CD4-positive, alpha-beta T cell (primary cell): ENCODE measurements at regions not wholly inside any gene's neighbourhood (a gene's known extent, or its start where the extent isn't known, plus 50 kb on each side); places are given as distances from the start of the nearest gene placed in this dataset.

ENCODE experiments used
- ATAC-seq: fragments of 200-7000 bp; cut with Tn5 transposase; one replicate; pipeline ENCODE4 v1.10.0; 2022; ENCODE audit warnings: mild to moderate bottlenecking; ENCODE audit not compliant: poor library complexity
- CTCF ChIA-PET: fragments of 350-600 bp; sonication (Branson Sonifier 250); formaldehyde crosslinking; loops from one replicate; lab custom pipeline; 2021; ENCODE audit warnings: antibody characterized with exemption, inconsistent platforms; lab: Charles Lee
- POLR2A ChIA-PET: fragments of 350-600 bp; sonication (Branson Sonifier 250); formaldehyde crosslinking; loops from one replicate; lab custom pipeline; 2021; ENCODE audit warnings: antibody characterized with exemption, inconsistent platforms; lab: Charles Lee
- DNase-seq, 14 experiments: peaks; one replicate each; pipeline ENCODE4 v3.0.0-alpha.2; 2013 to 2020; ENCODE audit warnings: mixed read lengths in 2 of 14
- H3K27ac ChIP-seq, 2 donors: one replicate each; pipeline versions ENCODE4 v1.5.1 to v1.7.0; 2013; ENCODE audit warnings: low read length in 2 of 2, low read depth in 1 of 2, mild to moderate bottlenecking in 1 of 2
- H3K27me3 ChIP-seq, 2 experiments: 1 replicate in 1 of 2; 2 replicates in 1 of 2; pipeline versions ENCODE4 v1.6.1 to v1.7.0; 2013; ENCODE audit warnings: low read length in 2 of 2, control low read depth in 1 of 2, mild to moderate bottlenecking in 1 of 2, moderate library complexity in 1 of 2; ENCODE audit not compliant: insufficient read depth in 2 of 2, control insufficient read depth in 1 of 2
- H3K36me3 ChIP-seq: one replicate; pipeline ENCODE4 v1.6.1; 2013; ENCODE audit warnings: low read length, control low read depth; ENCODE audit not compliant: insufficient read depth
- H3K4me1 ChIP-seq: one replicate; pipeline ENCODE4 v1.6.1; 2013; ENCODE audit warnings: low read length, control low read depth; ENCODE audit not compliant: insufficient read depth
- H3K4me3 ChIP-seq: one replicate; pipeline ENCODE4 v1.5.1; 2013; ENCODE audit warnings: mild to moderate bottlenecking, low read length, moderate library complexity
- H3K9me3 ChIP-seq, 2 experiments: 1 replicate in 1 of 2; 2 replicates in 1 of 2; pipeline versions ENCODE4 v1.6.1 to v1.7.0; 2013; ENCODE audit warnings: low read length in 2 of 2, mild to moderate bottlenecking in 2 of 2, control low read depth in 1 of 2, moderate library complexity in 1 of 2; ENCODE audit not compliant: control insufficient read depth in 1 of 2, insufficient read depth in 1 of 2
- H3K27ac Mint-ChIP-seq: one replicate; pipeline ENCODE4 v1.8.0; 2020; ENCODE audit warnings: mixed read lengths
- H3K27me3 Mint-ChIP-seq: one replicate; pipeline ENCODE4 v1.8.0; 2021; ENCODE audit warnings: mixed read lengths
- H3K36me3 Mint-ChIP-seq: one replicate; pipeline ENCODE4 v1.8.0; 2021; ENCODE audit warnings: low read depth, mixed read lengths
- H3K4me1 Mint-ChIP-seq: one replicate; pipeline ENCODE4 v1.8.0; 2021; ENCODE audit warnings: low read depth, mixed read lengths
- H3K4me3 Mint-ChIP-seq: one replicate; pipeline ENCODE4 v1.8.0; 2020; ENCODE audit warnings: mild to moderate bottlenecking, mixed read lengths
- H3K9me3 Mint-ChIP-seq: one replicate; pipeline ENCODE4 v1.8.0; 2020; ENCODE audit warnings: mixed read lengths
- CTCF ChIP-seq: fragments of 200-600 bp; IDR thresholded peaks from one replicate; pipeline ENCODE4 v1.8.0; 2022; ENCODE audit warnings: antibody characterized with exemption, mild to moderate bottlenecking
- intact Hi-C, 2 experiments: fragments of 100-400 bp; cut with DNase I in 1 of 2; cut with micrococcal nuclease in 1 of 2; formaldehyde crosslinking; loops; one replicate each; pipeline versions ENCODE4 v1.15.1 to v1.9.0; 2023 to 2025; cut with DNase I, micrococcal nuclease

- CTCF ChIA-PET, result no interaction called here
- H3K4me3 ChIP-seq, result no peak overlapping the region
Observed at GRCh38 chr22:48888466-48889208, 939.0 kb downstream of the BRD1 start.

GRCh38 chr22:48887394-48888332 is 940.0 kb downstream of the BRD1 start:
- peaks cover 0 to under 1% of the 10 kb centered on the region in 2 experiments for H3K27me3 ChIP-seq
- ChIA-PET CTCF (no interaction called here), POLR2A (no interaction called here)
- H3K9me3 Mint-ChIP-seq, result no peaks in the 10 kb centered on the region
- H3K27me3 Mint-ChIP-seq, result peaks cover 24% of the 10 kb centered on the region
- no peak overlapping the region for H3K4me3 ChIP-seq
- H3K4me1 Mint-ChIP-seq, result no peaks in the 10 kb centered on the region
- H3K4me1 ChIP-seq, result no peaks in the 10 kb centered on the region
- TF ChIP-seq CTCF, result no peak
- no peak overlapping the region for H3K4me3 Mint-ChIP-seq
- H3K36me3 ChIP-seq, result no peaks in the 10 kb centered on the region
- H3K27ac ChIP-seq, result no peak overlapping the region
- H3K9me3 ChIP-seq, result peaks cover 7 to 13% of the 10 kb centered on the region in 2 experiments
- ATAC-seq, result no peak
- intact Hi-C loops, result no loop called here
- DNase-seq, result no peak
- no peaks in the 10 kb centered on the region for H3K36me3 Mint-ChIP-seq
- no peak overlapping the region for H3K27ac Mint-ChIP-seq

More at GRCh38 chr22:48888466-48889208, 939.0 kb downstream of the BRD1 start:
- POLR2A ChIA-PET, result no interaction called here
- no peak overlapping the region for H3K4me3 Mint-ChIP-seq
- TF ChIP-seq CTCF, result no peak
- H3K4me1 Mint-ChIP-seq, result no peaks in the 10 kb centered on the region
- H3K27me3 Mint-ChIP-seq, result peaks cover 30% of the 10 kb centered on the region
- no peak overlapping the region for H3K27ac Mint-ChIP-seq
- no peaks in the 10 kb centered on the region for H3K36me3 Mint-ChIP-seq
- H3K4me1 ChIP-seq, result no peaks in the 10 kb centered on the region
- H3K36me3 ChIP-seq, result no peaks in the 10 kb centered on the region
- intact Hi-C loops, result no loop called here
- ATAC-seq (no peak), DNase-seq (peak in 1 of 14 experiments; percentile 28)
- peaks cover 0 to 4% of the 10 kb centered on the region in 2 experiments for H3K27me3 ChIP-seq
- H3K27ac ChIP-seq, result no peak overlapping the region
- peaks cover 7 to 13% of the 10 kb centered on the region in 2 experiments for H3K9me3 ChIP-seq
- H3K9me3 Mint-ChIP-seq, result no peaks in the 10 kb centered on the region

- POLR2A ChIA-PET, result no interaction called here
- TF ChIP-seq CTCF, result no peak
Observed at GRCh38 chr22:48886604-48887393, 940.9 kb downstream of the BRD1 start.

More at GRCh38 chr22:48886604-48887393, 940.9 kb downstream of the BRD1 start:
- Mint-ChIP-seq H3K4me1 (no peaks in the 10 kb centered on the region), H3K27me3 (peaks cover 24% of the 10 kb centered on the region), H3K4me3 (no peak overlapping the region), H3K9me3 (no peaks in the 10 kb centered on the region), H3K27ac (no peak overlapping the region), H3K36me3 (no peaks in the 10 kb centered on the region)
- H3K9me3 ChIP-seq, result peaks cover 3 to 15% of the 10 kb centered on the region in 2 experiments
- ATAC-seq (no peak), DNase-seq (peak in 1 of 14 experiments; percentile 29)
- no peak overlapping the region for H3K27ac ChIP-seq
- CTCF ChIA-PET, result no interaction called here
- H3K4me1 ChIP-seq, result no peaks in the 10 kb centered on the region
- no peak overlapping the region for H3K4me3 ChIP-seq
- no peaks in the 10 kb centered on the region for H3K36me3 ChIP-seq
- no peaks in the 10 kb centered on the region for H3K27me3 ChIP-seq
- intact Hi-C loops, result no loop called here
